ENCODE measurements at regions not wholly inside any gene's neighbourhood (a gene's known extent, or its start where the extent isn't known, plus 50 kb on each side); places are given as distances from the start of the nearest gene placed in this dataset.
A peak's percentile ranks its signal among the peaks of the same experiment; 100 is the strongest.

- TF ChIP-seq AFF1 (IDR thresholded peaks at IDR 0.05; ENCODE audit: low read depth in 1 of 2, partially characterized antibody in 2 of 2) (no peak), USF1 (CRISPR knock-in tag; IDR thresholded peaks at IDR 0.05) (no peak), RBM34 (IDR thresholded peaks at IDR 0.05; ENCODE audit: borderline replicate concordance, insufficient read depth, low read length) (no peak), PHTF2 (CRISPR knock-in tag; IDR thresholded peaks at IDR 0.05) (no peak), ZNF134 (CRISPR knock-in tag; conservative IDR thresholded peaks at IDR 0.05) (no peak), TAF7 (tag; IDR thresholded peaks at IDR 0.05) (no peak), RNF2 (IDR thresholded peaks at IDR 0.05) (peak; percentile 19; the same call in 1 of the 2 replicates), ZNF584 (CRISPR knock-in tag; IDR thresholded peaks at IDR 0.05; ENCODE audit: low read depth) (no peak), ZNF696 (CRISPR knock-in tag; conservative IDR thresholded peaks at IDR 0.05) (no peak), BCL6 (CRISPR knock-in tag; IDR thresholded peaks at IDR 0.05) (no peak)
- TF ChIP-seq, protein P1, sequence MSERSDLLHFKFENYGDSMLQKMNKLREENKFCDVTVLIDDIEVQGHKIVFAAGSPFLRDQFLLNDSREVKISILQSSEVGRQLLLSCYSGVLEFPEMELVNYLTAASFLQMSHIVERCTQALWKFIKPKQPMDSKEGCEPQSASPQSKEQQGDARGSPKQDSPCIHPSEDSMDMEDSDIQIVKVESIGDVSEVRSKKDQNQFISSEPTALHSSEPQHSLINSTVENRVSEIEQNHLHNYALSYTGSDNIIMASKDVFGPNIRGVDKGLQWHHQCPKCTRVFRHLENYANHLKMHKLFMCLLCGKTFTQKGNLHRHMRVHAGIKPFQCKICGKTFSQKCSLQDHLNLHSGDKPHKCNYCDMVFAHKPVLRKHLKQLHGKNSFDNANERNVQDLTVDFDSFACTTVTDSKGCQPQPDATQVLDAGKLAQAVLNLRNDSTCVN (CRISPR knock-in tag; IDR thresholded peaks at IDR 0.05): no peak
- TF ChIP-seq, protein P2, sequence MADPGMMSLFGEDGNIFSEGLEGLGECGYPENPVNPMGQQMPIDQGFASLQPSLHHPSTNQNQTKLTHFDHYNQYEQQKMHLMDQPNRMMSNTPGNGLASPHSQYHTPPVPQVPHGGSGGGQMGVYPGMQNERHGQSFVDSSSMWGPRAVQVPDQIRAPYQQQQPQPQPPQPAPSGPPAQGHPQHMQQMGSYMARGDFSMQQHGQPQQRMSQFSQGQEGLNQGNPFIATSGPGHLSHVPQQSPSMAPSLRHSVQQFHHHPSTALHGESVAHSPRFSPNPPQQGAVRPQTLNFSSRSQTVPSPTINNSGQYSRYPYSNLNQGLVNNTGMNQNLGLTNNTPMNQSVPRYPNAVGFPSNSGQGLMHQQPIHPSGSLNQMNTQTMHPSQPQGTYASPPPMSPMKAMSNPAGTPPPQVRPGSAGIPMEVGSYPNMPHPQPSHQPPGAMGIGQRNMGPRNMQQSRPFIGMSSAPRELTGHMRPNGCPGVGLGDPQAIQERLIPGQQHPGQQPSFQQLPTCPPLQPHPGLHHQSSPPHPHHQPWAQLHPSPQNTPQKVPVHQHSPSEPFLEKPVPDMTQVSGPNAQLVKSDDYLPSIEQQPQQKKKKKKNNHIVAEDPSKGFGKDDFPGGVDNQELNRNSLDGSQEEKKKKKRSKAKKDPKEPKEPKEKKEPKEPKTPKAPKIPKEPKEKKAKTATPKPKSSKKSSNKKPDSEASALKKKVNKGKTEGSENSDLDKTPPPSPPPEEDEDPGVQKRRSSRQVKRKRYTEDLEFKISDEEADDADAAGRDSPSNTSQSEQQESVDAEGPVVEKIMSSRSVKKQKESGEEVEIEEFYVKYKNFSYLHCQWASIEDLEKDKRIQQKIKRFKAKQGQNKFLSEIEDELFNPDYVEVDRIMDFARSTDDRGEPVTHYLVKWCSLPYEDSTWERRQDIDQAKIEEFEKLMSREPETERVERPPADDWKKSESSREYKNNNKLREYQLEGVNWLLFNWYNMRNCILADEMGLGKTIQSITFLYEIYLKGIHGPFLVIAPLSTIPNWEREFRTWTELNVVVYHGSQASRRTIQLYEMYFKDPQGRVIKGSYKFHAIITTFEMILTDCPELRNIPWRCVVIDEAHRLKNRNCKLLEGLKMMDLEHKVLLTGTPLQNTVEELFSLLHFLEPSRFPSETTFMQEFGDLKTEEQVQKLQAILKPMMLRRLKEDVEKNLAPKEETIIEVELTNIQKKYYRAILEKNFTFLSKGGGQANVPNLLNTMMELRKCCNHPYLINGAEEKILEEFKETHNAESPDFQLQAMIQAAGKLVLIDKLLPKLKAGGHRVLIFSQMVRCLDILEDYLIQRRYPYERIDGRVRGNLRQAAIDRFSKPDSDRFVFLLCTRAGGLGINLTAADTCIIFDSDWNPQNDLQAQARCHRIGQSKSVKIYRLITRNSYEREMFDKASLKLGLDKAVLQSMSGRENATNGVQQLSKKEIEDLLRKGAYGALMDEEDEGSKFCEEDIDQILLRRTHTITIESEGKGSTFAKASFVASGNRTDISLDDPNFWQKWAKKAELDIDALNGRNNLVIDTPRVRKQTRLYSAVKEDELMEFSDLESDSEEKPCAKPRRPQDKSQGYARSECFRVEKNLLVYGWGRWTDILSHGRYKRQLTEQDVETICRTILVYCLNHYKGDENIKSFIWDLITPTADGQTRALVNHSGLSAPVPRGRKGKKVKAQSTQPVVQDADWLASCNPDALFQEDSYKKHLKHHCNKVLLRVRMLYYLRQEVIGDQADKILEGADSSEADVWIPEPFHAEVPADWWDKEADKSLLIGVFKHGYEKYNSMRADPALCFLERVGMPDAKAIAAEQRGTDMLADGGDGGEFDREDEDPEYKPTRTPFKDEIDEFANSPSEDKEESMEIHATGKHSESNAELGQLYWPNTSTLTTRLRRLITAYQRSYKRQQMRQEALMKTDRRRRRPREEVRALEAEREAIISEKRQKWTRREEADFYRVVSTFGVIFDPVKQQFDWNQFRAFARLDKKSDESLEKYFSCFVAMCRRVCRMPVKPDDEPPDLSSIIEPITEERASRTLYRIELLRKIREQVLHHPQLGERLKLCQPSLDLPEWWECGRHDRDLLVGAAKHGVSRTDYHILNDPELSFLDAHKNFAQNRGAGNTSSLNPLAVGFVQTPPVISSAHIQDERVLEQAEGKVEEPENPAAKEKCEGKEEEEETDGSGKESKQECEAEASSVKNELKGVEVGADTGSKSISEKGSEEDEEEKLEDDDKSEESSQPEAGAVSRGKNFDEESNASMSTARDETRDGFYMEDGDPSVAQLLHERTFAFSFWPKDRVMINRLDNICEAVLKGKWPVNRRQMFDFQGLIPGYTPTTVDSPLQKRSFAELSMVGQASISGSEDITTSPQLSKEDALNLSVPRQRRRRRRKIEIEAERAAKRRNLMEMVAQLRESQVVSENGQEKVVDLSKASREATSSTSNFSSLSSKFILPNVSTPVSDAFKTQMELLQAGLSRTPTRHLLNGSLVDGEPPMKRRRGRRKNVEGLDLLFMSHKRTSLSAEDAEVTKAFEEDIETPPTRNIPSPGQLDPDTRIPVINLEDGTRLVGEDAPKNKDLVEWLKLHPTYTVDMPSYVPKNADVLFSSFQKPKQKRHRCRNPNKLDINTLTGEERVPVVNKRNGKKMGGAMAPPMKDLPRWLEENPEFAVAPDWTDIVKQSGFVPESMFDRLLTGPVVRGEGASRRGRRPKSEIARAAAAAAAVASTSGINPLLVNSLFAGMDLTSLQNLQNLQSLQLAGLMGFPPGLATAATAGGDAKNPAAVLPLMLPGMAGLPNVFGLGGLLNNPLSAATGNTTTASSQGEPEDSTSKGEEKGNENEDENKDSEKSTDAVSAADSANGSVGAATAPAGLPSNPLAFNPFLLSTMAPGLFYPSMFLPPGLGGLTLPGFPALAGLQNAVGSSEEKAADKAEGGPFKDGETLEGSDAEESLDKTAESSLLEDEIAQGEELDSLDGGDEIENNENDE (IDR thresholded peaks at IDR 0.05; ENCODE audit: low read depth, low read length): no peak
Measured at GRCh38 chr2:144151405-144151804, 368.5 kb downstream of the ZEB2 start (continued).
